ENCODE measurements at regions not wholly inside any gene's neighbourhood (a gene's known extent, or its start where the extent isn't known, plus 50 kb on each side); places are given as distances from the start of the nearest gene placed in this dataset.
"Not testable (repeated sequence)": the region's sequence is repeated elsewhere in the genome, so short reads cannot be mapped to it uniquely, and the experiment has no call there.

DNA sequence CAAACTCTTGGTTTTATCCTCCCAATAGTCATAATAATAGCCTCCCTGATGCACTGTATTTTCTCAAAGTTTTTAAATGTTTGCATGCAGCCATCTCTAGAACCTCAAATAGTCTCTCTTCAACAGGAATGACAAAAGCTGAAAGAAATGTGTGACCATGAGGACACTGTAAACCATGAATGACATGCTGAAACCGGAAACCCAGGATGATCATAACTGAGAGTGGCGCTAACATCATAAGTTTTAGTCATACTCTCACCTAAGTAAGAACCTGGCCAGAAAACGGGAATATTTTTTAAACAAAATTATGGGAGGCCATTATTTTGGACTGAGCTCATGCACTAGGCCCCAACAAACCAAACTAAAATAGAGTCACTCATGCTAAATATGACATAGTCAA, 278.4 kb upstream of the STXBP5 start:
- no peaks in the 10 kb centered on the region for H3K9me3 ChIP-seq
- H3K27ac ChIP-seq, result no peak overlapping the region
- no peak overlapping the region for H3K4me3 ChIP-seq
- 71 to 77% methylated on average over 3 of the region's 3 CpGs for WGBS, 2 donors
- intact Hi-C loops (cut with DNase I), result no loop called here
- TF ChIP-seq, protein P1, sequence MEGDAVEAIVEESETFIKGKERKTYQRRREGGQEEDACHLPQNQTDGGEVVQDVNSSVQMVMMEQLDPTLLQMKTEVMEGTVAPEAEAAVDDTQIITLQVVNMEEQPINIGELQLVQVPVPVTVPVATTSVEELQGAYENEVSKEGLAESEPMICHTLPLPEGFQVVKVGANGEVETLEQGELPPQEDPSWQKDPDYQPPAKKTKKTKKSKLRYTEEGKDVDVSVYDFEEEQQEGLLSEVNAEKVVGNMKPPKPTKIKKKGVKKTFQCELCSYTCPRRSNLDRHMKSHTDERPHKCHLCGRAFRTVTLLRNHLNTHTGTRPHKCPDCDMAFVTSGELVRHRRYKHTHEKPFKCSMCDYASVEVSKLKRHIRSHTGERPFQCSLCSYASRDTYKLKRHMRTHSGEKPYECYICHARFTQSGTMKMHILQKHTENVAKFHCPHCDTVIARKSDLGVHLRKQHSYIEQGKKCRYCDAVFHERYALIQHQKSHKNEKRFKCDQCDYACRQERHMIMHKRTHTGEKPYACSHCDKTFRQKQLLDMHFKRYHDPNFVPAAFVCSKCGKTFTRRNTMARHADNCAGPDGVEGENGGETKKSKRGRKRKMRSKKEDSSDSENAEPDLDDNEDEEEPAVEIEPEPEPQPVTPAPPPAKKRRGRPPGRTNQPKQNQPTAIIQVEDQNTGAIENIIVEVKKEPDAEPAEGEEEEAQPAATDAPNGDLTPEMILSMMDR (IDR thresholded peaks at IDR 0.05), result no peak
- TF ChIP-seq POLR2A (IDR thresholded peaks at IDR 0.05), result no peak
- no peaks in the 10 kb centered on the region for H3K4me1 ChIP-seq
- H3K27me3 ChIP-seq, result no peaks in the 10 kb centered on the region
- H3K36me3 ChIP-seq, result no peaks in the 10 kb centered on the region
- DNase-seq, result no peak

DNA sequence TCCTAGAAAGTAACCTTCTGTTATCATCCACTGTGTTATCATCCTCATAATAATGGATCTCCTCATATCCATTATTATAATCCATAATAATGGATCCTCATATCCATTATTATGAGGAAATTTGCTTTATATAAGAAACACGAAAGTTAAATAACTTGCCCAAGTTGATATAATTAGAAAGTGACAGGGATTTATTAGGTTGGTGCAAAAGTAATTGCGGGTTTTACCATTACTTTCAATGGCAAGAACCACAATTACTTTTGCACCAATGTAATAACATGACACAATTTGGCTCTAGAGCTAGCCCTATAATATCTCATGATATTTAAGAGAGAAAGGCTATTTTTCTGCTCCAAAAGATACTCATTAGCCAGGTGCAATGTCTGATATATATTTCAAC, 275.7 kb upstream of the STXBP5 start:
- no peak for DNase-seq
- H3K9me3 ChIP-seq, result no peaks in the 10 kb centered on the region
- intact Hi-C loops (cut with DNase I), result no loop called here
- no peaks in the 10 kb centered on the region for H3K36me3 ChIP-seq
- H3K4me1 ChIP-seq, result no peaks in the 10 kb centered on the region
- H3K27me3 ChIP-seq, result no peaks in the 10 kb centered on the region
- 89 to 96% methylated on average over 2 of the region's 2 CpGs for WGBS, 2 donors
- no peak overlapping the region for H3K27ac ChIP-seq
- TF ChIP-seq, protein P1 (IDR thresholded peaks at IDR 0.05), result no peak
- no peak for TF ChIP-seq POLR2A (IDR thresholded peaks at IDR 0.05)
- no peak overlapping the region for H3K4me3 ChIP-seq

DNA sequence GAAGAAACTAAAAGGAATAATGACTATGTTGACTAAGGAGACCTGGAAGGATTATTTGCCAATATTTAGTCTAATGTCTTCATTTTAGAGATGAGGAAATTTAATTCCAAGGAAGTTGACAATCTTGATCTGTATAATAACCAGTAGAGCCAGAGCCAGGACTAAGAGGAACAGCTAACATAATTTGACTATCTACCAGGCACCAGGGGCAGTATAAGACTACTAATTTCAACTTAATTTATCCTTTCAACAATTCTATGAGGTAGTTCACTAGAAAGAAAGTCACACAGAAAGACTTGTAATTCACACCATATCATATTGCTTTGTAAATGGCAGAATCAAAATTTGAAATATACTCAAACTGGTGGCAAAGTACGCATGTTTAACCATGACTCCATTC, 273.0 kb upstream of the STXBP5 start:
- no peak overlapping the region for H3K27ac ChIP-seq
- TF ChIP-seq POLR2A (IDR thresholded peaks at IDR 0.05), result no peak
- TF ChIP-seq, protein P1 (IDR thresholded peaks at IDR 0.05), result no peak
- H3K4me1 ChIP-seq, result no peaks in the 10 kb centered on the region
- intact Hi-C loops (cut with DNase I), result no loop called here
- H3K27me3 ChIP-seq, result no peaks in the 10 kb centered on the region
- WGBS, 2 donors, result 87 to 92% methylated on average over 1 of the region's 1 CpG
- DNase-seq, result no peak
- H3K4me3 ChIP-seq, result no peak overlapping the region
- no peaks in the 10 kb centered on the region for H3K9me3 ChIP-seq
- no peaks in the 10 kb centered on the region for H3K36me3 ChIP-seq

DNA sequence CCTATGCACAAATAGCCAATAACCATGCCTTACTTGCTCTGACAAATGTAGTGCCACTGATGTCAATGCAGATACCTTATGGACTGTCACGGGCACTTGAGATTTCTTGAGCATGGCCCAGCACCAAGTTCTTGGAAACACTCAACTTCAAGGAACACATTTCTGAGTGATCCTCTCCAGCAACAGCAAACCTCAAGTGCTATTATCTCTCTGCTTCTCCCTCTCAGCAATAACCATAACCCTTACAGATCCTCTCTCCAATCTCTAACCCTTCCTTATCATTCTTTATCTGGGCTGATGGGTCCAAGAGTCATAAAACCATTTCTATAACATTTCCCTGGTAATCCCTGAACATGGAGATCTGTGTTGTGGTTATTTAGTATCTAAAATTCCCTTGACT, 266.9 kb upstream of the STXBP5 start:
- Histone ChIP-seq H3K36me3 (no peaks in the 10 kb centered on the region), H3K27ac (no peak overlapping the region), H3K27me3 (no peaks in the 10 kb centered on the region), H3K4me1 (no peaks in the 10 kb centered on the region), H3K4me3 (no peak overlapping the region), H3K9me3 (no peaks in the 10 kb centered on the region)
- intact Hi-C loops (cut with DNase I), result no loop called here
- 83 to 92% methylated on average over 1 of the region's 1 CpG for WGBS, 2 donors
- no peak for DNase-seq
- TF ChIP-seq, protein P1 (IDR thresholded peaks at IDR 0.05), result no peak
- TF ChIP-seq POLR2A (IDR thresholded peaks at IDR 0.05), result no peak

DNA sequence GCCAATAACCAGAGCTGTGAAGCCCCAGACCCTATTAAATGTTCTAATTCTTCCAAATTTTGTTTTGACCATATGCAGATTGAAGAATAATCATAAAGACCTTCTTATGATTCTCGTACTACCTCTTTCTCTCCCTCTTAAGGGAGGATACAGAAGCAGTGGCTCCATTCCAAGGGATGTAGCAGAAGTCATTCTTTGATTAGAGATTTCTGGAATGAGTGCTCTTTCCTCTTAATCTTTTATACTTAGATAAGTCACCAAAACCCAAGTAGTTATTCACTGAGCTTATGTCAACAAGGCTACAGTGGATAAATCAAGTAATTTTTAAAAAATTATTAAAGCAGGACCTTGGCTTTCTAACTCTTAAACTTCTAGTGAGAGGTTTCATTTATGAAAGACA, 266.0 kb upstream of the STXBP5 start:
- H3K9me3 ChIP-seq, result peaks cover 0 to 6% (median 0%) of the 10 kb centered on the region in 3 donors
- DNase-seq, result no peak
- no peak overlapping the region for H3K4me3 ChIP-seq
- H3K36me3 ChIP-seq, result no peaks in the 10 kb centered on the region
- no peak overlapping the region for H3K27ac ChIP-seq
- TF ChIP-seq, protein P1 (IDR thresholded peaks at IDR 0.05), result no peak
- TF ChIP-seq POLR2A (IDR thresholded peaks at IDR 0.05), result no peak
- intact Hi-C loops (cut with DNase I), result no loop called here
- H3K4me1 ChIP-seq, result no peaks in the 10 kb centered on the region
- H3K27me3 ChIP-seq, result no peaks in the 10 kb centered on the region
- 43 to 69% methylated on average over 1 of the region's 1 CpG for WGBS, 2 donors

DNA sequence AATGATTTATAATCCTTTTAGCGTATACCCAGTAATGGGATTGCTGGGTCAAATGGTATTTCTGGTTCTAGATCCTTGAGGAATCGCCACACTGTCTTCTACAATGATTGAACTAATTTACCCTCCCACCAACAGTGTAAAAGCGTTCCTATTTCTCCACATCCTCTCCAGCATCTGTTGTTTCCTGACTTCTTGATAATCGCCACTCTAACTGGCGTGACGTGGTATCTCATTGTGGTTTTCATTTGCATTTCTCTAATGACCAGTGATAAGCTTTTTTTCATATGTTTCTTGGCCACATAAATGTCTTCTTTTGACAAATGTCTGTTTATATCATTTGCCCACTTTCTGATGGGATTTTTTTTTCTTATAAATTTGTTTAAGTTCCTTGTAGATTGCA, 264.8 kb upstream of the STXBP5 start:
- H3K9me3 ChIP-seq; H3K4me1 ChIP-seq; H3K27me3 ChIP-seq; H3K4me3 ChIP-seq; H3K27ac ChIP-seq; intact Hi-C loops (cut with DNase I); DNase-seq; H3K36me3 ChIP-seq: not testable (repeated sequence)
- WGBS, 2 donors, result 70 to 78% methylated on average over 6 of the region's 6 CpGs

Measured in esophagus squamous epithelium (tissue), 5 donors.